ENCODE measurements at regions not wholly inside any gene's neighbourhood (a gene's known extent, or its start where the extent isn't known, plus 50 kb on each side); places are given as distances from the start of the nearest gene placed in this dataset.

DNA sequence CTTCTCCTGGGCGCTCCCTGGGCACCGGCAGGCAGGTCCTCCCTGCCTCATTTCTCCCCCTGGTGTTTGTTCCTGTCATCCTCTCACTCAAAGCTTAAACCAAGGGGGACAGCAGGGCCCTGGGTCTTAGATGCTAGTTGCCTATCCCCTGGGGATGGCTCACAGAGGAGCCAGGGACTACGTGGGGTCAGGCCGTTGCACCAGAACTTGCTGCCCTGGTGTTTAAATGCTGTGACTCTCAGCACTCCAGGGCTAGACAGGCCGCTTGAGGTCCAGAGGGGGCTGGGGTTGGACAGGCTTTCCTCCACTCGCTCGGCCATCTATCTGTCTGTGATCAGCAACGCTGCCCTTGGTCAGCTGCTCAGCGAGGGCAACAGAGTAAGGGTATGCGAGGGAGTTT is 340.3 kb downstream of the CXCL12 start:
- H3K4me3 ChIP-seq (replicated peaks; ENCODE audit: low read depth, low read length) = no peak overlapping the region
- DNase-seq (ENCODE audit: low read depth) = no peak
- TF ChIP-seq, protein P1, sequence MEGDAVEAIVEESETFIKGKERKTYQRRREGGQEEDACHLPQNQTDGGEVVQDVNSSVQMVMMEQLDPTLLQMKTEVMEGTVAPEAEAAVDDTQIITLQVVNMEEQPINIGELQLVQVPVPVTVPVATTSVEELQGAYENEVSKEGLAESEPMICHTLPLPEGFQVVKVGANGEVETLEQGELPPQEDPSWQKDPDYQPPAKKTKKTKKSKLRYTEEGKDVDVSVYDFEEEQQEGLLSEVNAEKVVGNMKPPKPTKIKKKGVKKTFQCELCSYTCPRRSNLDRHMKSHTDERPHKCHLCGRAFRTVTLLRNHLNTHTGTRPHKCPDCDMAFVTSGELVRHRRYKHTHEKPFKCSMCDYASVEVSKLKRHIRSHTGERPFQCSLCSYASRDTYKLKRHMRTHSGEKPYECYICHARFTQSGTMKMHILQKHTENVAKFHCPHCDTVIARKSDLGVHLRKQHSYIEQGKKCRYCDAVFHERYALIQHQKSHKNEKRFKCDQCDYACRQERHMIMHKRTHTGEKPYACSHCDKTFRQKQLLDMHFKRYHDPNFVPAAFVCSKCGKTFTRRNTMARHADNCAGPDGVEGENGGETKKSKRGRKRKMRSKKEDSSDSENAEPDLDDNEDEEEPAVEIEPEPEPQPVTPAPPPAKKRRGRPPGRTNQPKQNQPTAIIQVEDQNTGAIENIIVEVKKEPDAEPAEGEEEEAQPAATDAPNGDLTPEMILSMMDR (IDR thresholded peaks at IDR 0.05; ENCODE audit: low read length, missing control alignments) = no peak

DNA sequence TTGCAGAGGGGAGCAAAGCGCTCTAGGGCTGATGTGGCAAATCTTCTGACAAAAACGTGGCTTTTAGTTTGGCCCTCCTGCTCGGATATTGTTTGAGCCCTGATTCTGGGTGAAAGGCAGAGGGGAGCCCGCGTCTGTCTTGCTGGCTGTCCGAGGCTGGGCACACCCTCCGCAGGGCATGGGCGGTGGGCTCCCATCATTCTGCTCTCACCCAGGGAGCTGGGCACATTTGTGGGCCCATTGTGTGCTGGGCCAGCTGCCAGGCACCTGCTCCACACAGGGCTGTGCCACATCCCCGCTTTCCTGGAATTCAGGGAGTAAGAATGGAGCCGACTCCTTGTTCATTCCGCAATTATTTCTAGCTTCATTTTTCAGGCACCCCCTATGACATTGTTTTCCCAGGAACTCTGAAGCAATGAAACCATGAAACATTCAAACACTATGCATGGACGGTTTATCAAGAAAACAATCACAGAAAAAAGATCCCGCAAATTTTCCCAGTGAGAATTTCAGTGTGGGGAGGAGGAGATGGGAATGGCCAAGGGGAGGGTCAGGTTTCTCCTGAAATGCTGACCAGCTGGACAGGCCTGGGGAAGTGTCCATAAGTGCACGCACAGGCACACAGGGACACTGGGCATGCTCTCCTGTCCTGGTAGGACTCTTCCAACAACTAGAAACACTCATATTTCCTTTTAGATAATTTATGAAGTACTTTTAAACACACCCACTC is 341.1 kb downstream of the CXCL12 start:
- TF ChIP-seq, protein P1 (IDR thresholded peaks at IDR 0.05; ENCODE audit: low read length, missing control alignments) = no peak
- no peak overlapping the region for H3K4me3 ChIP-seq (replicated peaks; ENCODE audit: low read depth, low read length)
- DNase-seq (ENCODE audit: low read depth) = no peak

DNA sequence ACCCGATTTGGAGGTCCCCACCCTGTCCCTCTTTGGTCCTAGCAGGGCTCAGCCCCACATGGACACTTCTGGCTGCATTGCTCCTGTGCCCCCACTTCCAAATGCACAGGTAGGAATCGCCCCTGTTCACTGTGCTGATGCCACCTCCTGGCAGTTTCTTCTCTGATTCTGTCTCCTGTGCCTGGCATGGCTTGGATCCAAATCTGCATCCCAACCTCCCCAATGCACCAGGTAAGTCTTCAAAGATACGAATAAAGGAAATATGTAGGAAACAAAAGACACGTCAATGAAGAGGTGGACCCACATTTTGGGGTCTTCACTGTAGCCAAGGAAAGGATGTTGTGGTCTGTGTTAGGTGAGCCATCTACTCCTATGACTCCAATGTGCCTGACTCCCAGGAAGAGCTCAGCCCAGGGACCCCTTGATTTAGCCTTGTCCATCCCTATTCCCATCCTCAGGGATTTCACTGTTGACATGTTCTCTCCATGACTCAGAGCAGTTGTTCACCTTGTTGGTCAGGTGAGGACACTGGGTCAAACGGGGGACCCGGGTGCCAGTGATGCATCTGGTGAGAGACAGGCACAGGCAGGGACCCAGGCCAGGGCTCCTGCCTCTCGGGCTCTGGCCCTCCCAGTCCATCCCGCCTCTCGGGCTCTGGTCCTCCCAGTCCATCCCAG is 341.8 kb downstream of the CXCL12 start:
- no peak overlapping the region for H3K4me3 ChIP-seq (replicated peaks; ENCODE audit: low read depth, low read length)
- TF ChIP-seq, protein P1 (IDR thresholded peaks at IDR 0.05; ENCODE audit: low read length, missing control alignments) = no peak
- no peak for DNase-seq (ENCODE audit: low read depth)

DNA sequence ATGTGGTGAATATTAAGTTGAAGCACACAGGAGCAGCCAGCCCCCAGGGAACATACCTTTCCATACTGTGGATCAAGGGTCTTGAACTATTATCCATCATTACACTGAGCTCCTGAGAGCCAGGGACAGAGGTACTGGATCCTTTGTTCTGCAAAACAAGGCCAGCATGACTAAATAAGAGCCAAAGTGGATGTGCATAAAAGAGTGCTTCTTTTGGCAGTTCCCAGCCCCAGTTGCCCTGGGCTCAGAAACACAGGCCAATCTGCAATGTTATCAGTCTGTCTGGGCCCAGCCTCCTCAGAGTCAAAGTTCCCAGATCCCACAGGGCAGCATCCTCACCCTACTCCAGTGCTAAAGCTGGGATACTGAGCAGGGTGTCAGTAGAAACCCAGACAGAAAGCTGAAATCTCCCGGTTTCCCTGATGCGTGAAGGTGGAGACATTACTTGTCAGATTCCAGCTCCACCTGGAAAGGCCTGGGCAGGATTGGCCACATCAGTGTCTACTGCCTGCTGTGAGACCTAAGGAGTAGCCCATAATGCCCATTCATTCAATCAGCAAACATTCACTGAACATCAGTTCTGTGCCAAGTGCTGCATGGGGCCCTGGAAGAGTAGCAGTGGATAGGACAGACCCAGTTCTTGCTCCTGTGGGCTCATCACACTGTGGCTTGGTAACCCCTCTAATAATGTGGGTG is 342.7 kb downstream of the CXCL12 start:
- DNase-seq (ENCODE audit: low read depth) = no peak
- TF ChIP-seq, protein P1 (IDR thresholded peaks at IDR 0.05; ENCODE audit: low read length, missing control alignments) = no peak

DNA sequence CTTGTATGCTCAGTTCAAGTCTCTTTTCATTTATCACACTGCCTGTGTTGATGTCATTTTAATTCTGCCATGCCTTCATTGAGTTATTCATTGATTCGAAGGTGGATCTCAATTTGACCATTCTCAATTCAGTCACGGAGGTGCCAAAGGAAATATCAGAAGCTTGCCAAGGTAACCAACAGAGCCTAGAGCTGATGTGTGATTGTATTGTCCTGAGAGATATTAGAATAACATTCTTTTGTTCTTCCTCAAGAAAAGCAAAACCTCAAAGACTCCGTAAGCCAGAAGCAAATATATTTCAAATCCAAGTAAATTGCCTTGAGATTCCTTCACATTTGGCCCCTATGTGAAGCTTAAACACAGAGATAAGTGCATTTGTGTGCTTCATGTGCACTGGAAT is 345.3 kb downstream of the CXCL12 start:
- no peak for DNase-seq (ENCODE audit: low read depth)
- TF ChIP-seq, protein P1 (IDR thresholded peaks at IDR 0.05; ENCODE audit: low read length, missing control alignments) = no peak
- H3K4me3 ChIP-seq (replicated peaks; ENCODE audit: low read depth, low read length) = no peak overlapping the region

More for the DNA sequence above, 342.7 kb downstream of the CXCL12 start:
- H3K4me3 ChIP-seq (replicated peaks; ENCODE audit: low read depth, low read length) = no peak overlapping the region

DNA sequence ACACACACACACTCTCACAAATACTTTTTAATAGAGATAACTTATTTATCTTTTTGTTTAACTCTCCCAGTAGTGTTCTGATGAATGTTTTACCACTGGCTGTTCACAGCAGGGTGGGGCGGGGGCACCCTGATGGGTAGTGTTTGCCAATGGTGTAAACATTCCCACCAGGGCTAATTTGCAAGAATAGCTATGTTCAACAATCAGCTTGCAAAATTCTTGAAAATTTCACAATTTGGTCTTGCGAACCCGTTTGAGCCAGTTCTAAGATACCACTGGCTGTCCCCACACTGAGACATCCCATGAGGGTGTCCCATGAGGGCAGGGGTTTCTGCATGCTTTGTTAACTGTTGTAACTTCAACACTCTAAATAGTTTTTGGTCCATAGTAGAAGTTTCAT is 348.5 kb downstream of the CXCL12 start:
- no peak overlapping the region for H3K4me3 ChIP-seq (replicated peaks; ENCODE audit: low read depth, low read length)
- DNase-seq (ENCODE audit: low read depth) = no peak
- TF ChIP-seq, protein P1 (IDR thresholded peaks at IDR 0.05; ENCODE audit: low read length, missing control alignments) = no peak

Measured in fibroblast of pulmonary artery (primary cell).